HG03103 (cell line): ENCODE measurements at regions not wholly inside any gene's neighbourhood (a gene's known extent, or its start where the extent isn't known, plus 50 kb on each side); places are given as distances from the start of the nearest gene placed in this dataset.

Experiments used
- ATAC-seq: cut with Tn5 transposase; IDR thresholded peaks from one replicate; pipeline ENCODE4 v1.9.1; 2021; ENCODE audit warnings: low read depth; ENCODE audit not compliant: unreplicated experiment

DNA sequence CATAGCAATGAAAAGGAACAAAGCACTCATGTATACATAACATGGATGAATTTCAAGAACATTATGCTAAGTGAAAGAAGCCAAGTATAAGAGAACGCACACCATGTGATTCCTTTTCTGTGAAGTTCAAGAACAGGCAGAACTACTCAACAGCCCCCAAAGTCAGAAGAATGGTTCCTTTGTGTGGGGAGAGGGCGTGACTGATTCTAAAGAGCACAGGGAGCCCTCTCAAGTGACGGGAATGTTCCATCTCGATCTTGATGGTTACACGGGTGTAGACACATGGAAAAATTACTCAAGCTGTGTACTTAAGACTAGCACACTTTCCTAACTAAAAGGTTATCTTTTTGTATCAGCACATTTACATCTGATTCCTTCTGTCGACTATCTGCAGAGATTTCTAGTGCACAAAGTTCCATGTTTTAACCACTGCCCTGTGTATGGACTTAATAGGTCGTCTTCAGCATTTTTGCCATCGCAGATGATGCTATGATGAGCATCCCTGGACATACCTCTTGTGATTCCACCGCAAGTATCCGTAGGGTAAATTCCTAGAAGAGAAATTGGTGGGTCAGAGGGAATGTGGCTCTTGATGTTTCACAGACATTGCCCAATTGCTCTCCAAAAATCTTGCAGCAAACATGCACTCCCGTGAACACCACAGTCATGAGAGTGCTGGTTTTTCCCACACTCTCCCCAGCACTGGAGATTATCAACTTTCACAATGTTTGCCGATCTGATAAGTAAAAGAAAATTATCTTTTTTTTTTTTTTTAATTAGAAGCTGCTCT lies 279.3 kb downstream of the BMP7 start:
- no peak for ATAC-seq

DNA sequence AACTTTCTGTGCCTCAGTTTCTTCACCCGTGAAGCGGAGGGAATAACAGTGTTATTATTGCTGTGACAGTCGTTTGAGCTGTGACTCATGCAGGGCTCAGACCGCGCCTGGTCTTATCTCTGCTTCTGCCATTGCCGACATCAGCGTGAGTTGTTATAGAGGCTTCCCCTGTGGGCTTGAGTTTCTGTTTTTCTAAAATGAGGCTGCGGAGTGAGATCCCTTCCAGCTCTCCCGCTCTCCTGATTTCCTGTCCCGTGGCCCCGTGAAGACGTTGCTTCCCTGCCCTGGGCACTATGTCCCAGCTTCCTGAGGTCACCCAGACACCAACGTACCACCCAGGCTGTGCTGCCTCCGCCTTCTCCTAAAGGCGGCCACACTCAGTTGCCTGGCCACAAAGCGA lies 278.5 kb downstream of the BMP7 start:
- ATAC-seq, result no peak

DNA sequence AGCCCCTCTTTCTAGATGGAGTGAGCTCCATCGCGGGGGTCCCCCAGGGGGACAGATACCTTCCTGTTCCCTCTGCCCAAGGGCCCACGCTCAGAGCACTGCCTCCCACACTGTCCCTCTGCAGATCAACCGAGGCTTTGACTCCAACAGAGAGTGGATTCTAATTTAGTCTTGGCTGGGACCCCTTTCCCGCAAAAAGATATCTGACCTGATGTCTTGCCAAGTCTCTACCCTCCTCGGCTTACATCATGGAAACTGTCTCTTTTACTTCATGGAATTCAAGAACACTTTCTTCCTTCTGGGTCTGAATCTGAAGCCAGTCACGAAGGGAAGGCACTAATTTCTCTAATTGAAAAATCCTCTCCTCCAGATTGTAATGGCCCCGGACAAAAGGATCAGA lies 278.0 kb downstream of the BMP7 start:
- ATAC-seq, result no peak

DNA sequence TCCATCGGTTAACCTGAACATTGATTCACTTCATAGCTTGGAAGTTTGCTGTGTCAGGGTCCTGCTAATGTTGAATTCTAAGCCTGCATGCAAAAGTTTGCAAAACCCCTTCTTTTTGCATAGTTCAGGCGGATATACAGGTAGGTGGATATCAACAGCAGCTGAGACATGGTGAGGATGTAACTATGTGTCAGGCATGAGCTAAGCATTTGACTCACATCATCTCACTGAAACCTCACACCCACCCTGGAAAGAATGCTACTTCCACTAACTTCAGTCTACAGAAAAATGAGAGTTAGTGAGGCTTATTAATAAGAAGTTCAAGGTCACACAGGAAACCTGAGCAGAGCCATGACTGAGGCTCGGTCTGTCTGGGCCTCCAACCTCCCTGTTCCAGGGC lies 276.9 kb downstream of the BMP7 start:
- ATAC-seq, result no peak

DNA sequence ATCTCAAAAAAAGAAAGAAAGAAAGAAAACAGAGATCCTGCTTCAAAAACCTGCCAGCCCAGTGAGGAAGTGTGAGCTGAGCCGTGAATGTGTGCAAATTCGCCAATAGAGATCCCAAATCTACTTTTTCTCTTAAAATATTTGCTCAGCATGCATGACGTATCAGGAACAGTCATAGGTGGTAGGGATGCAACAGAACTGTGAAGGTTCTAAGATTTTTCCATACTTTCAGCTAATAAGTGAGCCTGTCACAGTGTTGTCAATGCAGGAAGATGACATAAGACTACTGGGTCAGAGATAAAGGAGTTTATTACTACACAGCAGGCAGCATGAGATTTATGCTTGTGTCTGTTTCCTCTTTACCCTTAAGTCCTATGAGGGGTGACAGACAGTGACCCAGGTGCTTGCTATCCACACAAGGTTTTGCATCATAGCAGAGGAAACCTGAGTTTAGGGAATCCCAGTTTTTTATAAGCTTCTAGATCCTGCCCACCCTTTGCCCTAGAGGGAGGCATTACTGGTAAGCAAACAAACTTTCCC lies 273.4 kb downstream of the BMP7 start:
- no peak for ATAC-seq

DNA sequence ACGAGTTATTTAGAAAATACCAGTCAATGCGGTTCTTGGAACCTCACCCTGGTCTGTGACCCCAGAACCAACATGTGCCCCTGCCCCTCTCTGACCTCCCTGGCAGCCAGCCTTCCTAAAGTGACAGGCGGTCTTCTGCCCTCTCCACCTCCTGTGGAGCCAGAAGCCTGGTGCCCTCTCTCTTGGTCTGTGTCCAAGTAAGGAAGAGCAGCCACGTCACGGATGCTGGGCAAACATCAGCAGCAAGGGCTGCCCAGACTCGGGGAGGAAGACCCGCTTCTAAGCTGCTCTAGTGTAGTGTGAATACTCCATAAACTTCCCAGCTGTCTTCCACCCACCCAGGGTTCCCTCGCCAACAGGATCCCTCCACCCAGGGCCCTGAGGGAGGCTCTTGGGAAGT lies 272.4 kb downstream of the BMP7 start:
- ATAC-seq, result no peak

DNA sequence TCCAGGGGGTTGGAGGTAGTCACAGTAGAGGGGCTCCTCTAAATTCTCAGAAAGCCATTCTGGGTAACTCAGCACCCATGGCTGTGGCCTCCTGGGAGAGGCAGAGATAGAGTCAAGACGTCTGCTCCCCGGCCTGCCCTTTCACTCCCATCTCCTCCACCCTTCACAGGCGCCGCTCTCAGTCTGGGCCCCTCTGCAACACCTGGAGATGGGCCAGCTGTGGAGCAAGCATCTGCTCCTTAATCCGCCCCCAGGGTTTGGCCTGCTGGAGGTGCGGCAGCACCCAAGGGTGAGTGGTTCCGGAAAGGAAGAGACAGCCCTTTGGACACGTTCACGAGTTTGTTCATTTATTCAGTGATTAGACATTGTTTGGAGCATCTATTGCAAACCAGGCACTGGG lies 271.3 kb downstream of the BMP7 start:
- ATAC-seq, result no peak

DNA sequence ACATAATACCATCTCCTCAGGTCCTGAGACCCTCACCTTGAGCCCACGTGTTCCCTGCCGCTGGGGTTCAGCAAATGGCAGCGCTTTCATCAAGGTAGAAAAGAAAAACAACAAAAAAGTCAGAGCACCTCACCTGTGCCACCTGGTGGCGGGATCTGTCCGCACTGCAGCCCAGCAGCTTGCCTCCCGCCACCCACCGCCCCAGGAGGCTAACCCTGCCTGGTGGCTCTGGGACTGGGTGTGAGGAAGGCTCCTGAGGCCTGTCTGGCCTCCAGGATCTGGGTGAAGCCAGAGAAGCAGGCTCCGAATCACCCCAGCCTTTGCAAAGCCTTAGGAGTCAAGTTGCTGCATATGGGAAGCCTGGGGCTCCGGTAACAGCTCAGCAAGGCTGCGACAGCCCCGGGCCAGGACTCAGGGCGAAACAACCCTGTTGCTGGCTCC lies 270.8 kb downstream of the BMP7 start:
- no peak for ATAC-seq

DNA sequence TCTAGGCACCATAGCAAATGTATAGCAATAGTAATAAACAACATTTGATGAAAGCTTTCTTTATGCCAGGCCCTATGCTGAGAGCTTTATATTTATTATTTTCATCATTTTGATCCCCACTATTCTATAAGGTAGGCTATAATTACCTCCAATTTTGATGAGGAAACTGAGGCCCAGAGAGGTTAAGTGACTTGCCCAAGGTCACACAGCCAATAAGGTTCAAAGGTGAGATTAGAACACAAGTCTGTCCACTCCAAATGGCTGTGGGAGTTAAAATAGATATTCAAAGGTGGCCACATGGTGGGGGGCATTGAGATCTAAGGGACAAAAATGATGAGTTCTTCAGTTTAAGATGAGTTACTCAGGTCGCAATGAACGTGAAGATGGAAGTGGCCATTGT lies 269.9 kb downstream of the BMP7 start:
- no peak for ATAC-seq

DNA sequence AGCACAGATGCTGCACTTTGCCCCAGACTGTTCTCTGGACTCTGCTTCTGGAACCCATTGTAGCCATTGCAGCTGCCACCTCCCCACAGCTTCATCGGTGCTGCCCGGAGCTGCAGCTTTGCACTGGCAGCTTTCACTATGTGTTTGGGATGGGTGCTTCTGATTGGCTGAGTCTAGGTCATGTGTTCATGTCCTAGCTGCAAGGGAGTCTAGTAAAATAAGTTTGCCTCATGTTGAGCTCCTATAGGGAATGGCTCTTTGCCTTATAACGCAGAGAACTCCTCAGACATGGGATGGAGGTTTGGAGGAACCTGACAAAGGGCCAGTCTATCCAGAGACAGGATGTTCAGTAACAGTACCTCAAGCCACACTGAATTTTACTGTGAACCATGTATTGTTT lies 268.0 kb downstream of the BMP7 start:
- ATAC-seq, result no peak

DNA sequence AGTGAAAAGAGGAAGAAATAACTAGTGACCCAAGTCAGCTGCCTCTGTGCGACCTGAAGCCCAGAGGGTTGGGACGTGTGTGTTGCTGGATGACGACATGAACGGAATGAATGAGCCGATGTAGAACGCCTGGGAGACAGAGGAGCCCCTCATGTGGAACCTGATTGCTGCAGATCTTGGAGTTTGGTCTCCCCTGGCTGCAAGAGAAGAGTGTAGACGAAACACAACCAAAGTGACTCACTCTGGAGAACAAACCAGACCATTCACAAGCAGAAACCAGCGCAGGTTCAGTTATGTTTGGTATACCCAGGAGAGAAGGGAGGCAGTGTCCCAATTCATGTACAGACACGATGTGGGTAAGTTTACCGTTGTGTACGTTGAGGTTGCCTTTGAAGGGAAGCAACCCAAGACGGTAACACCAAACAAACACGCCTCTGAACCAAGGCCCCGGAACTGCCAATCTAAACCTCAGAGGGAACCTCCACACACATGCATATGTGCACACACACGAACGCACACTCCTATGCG lies 265.9 kb downstream of the BMP7 start:
- ATAC-seq, result no peak

DNA sequence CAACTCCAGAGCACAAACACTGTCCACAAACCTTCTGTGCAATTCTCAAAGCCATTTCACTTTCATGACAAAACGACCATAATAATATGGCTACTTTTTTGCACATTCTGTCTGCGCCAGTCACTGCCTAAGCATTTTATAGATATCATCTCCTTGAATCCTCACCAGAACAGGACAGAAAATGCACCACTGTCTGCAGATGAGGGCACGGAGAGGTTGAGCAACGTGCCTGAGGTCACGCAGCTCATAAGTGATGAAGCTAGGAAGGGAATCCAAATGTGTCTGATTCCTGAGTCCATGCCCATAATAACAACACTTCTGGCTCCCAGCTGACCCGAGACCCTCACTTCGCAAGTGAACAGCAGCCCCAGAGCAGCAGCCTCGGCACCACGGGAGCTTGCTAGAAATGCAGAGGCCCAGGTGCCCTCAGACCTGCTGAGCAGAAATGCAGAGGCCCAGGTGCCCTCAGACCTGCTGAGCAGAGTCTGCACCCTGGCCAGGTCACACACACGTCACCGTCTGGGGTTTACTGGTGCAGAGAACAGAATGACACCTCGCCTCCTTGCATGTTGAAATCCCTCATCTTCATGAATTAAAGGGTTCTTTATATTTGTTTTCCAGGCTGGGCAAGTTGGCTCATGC lies 265.2 kb downstream of the BMP7 start:
- no peak for ATAC-seq

DNA sequence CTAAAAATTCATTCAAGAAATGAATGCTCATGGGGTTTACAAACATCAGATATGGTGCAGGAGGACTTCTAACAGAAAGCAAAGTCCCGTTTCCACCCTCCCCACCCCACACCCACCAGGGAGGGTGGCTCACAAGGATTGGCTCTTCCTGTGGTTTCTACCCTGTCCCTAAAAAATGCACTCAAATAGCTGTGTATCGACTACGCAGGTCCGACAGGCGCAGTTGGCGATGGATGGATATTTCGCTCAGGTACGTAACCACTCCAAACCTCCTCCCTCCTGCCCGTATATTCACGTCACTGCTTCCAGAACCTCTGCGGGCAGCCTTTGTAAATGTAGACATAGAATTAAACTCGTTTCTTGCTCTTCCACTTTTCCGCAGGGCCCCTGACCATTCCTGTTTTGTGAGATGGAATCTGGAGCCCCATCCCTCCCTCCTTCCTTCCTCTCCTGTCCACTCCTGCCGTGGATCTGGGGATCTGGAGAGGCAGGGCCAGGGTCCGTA lies 264.3 kb downstream of the BMP7 start:
- no peak for ATAC-seq

DNA sequence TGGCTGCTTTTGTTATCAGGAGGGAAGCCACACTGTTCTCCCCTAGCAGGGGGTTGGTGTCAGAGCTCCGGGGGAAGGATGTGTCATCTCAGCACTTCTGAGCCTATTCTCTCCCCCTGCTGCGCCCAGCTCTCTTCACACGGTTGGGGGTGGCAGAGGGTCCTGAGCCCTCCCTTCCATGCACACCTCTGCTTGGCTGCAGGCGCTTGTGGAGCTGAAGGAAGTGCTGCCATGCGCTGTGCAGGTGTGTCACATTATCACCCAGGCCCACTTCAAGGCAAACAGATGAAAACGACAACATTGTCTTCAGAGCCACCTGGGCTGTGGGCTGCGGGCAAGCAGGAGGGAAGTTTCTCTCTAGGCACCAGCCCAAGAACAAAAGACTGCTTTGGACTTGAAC lies 263.4 kb downstream of the BMP7 start:
- ATAC-seq, result no peak

DNA sequence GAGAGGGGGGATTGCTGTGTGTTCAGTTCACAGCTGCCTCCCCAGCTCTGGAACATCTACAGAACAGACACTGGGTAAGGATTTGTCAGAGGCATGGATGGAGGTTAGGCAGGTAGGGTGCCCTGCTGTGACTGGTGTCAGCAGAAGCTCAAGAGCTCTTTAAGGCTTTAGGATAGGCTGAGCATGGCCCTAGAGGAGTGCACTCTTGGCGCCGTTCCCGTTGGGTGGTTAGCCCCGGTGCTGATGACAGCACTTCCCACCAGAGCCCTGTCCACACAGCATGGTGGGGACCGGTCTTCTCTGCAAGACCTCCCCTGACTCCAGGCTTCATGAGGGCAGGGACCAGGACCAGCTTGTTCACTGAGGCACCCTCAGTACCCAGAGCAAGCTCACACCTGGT lies 262.0 kb downstream of the BMP7 start:
- no peak for ATAC-seq

DNA sequence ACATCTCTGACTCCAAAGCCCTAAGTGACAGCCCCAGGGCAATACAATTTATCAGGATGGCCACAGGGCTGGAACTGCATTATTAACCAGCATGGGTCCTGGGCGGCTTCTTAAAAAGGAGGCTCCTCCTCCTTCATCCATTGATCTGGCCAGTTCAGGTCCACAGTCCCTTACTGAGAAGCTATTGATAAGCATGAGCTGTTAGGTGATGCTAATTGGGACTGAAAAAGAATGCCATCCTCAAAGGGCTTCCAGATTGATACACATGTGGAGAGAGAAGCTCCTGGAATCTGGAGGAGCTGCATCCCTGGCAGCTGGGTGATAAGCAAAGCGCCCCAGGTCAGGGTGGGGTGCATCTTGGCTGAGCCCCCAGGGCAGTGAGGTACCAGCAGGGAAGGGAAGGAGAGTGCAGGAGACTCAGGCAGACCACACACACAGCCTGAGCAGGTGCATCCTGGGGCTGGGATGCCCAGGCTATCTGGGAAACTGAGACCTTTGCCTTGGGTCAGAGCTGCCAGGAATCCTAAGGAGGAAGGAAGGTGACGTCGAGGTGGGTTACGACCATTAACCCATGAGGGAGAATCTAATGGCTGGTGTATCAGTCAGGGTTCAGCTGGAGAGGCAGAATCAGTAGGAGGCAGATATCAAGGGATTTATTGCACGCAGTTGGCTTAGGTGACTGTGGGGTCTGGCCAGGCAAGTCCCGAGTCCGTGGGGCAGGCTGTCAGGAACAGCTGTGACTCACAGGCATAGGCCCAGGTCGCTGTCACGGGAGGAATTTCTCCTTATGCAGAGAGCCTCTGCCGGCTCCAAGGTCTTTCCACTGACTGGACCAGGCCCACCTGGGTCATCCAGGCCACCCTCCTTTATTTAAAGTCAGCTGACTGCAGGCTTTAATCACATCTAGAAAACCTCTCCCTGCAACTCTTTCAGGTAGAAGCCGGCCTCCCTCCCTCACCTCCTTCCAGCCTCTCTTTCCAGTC lies 261.2 kb downstream of the BMP7 start:
- no peak for ATAC-seq

DNA sequence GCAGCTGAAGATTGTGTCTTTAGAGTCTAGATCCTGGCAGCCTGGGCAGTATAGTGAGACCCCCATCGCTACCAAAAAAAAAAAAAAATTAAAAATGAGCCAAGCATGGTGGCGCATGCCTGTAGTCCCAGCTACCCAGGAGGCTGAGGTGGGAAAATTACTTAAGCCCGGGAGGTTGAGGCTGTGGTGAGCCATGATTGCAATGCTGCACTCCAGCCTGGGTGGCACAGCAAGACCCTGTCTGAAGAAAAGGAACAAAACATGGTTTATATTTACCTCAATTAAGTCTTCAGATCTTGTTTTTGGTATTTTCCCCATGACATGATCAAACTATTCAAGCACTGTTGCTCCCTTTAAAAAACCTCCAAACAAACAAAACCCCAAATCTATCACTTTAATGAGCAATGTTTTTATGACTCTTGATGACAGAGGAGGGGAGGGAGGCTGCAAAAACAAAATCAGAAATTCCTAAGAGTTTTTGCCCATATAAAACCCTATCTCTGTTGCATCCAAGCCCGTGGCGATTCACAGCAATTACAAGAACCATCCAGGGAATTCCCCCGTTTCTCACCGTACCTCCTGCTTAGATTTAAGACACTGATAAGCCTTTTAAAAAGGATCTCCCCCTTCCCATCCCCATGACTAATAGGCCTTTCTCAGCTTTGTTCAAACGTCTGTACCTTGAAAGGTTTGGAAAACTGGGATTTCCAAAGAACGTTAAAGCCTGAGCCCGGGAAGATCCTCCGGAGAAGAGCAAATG lies 259.9 kb downstream of the BMP7 start:
- ATAC-seq, result no peak

DNA sequence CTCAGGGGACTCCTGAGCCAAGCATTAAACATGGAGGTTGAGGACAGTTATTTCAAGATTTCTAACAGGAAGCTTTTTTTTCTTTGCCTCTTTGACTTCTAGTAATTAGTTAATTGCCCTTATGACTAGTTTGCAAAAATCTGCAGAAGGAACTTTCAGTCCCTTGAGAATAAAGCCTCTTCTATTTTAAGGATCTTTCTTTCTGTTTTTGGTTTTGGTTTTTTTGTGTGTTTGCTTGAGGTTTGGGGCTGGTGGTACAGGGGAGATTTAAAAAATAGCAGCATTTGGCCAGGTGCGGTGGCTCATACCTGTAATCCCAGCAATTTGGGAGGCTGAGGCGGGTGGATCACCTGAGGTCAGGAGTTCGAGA lies 259.3 kb downstream of the BMP7 start:
- no peak for ATAC-seq

DNA sequence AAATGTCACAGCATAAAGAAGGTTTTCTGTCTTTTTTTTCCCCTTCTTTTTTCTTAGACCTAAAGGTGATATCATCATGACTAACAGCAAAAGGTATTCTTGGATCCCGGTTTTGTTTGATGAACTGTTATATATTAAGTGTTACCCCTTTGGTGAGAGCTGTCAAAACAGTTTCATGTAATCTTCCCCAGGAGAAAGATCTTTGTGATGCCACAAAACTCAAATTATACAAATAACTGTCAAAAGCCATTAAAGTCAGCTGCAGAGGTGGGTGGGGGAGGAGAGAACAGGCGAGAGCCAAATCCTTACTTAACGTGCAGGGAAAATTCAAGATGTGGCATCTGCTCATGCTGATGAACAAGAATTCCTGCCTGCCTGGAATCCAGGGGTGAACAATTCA lies 258.2 kb downstream of the BMP7 start:
- ATAC-seq, result no peak

DNA sequence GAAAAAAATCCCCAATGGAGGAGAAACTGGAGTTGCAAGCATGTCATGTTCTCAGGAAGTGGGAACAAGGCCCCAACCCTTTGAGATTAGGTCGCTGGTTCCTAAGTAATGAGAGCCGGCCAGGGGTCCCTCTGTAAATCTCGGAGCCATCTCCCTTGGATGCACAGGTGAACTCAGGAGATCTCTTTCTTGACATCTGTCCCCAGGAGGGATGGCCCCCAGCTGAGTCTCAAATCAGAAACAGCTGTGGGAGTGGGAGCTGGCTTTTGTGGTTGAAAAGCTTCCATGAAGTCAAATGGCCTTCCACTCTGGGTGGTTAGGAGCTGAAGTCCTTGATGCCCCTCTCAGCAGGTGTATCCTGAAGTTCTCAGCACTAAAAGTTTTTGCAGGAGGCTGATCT lies 257.1 kb downstream of the BMP7 start:
- no peak for ATAC-seq
